ENCODE measurements at regions not wholly inside any gene's neighbourhood (a gene's known extent, or its start where the extent isn't known, plus 50 kb on each side); places are given as distances from the start of the nearest gene placed in this dataset.
A peak's percentile ranks its signal among the peaks of the same experiment; 100 is the strongest.

- H3K36me3 ChIP-seq (ENCODE audit: control insufficient read depth in 2 of 2, extremely low read depth in 1 of 2, insufficient read depth in 2 of 2, low read length in 2 of 2), result no peaks in the 10 kb centered on the region
- no peak overlapping the region for H3K27ac ChIP-seq (ENCODE audit: control insufficient read depth, insufficient read depth, low read length)
- no peak for DNase-seq (ENCODE audit: low read depth, low spot score)
- H3K4me3 ChIP-seq (ENCODE audit: control insufficient read depth in 2 of 3, extremely low read depth in 1 of 3, insufficient read depth in 2 of 3, low read depth in 1 of 3, low read length in 3 of 3), result no peak overlapping the region
- no peak overlapping the region for H3K9ac ChIP-seq (ENCODE audit: control insufficient read depth, extremely low read depth, insufficient read depth, low read length)
- H3K27me3 ChIP-seq (ENCODE audit: control insufficient read depth, extremely low read depth, insufficient read depth, low read length), result no peaks in the 10 kb centered on the region
- no peaks in the 10 kb centered on the region for H4K20me1 ChIP-seq (ENCODE audit: control insufficient read depth, extremely low read depth, insufficient read depth, low read length)
- H3K9me3 ChIP-seq (ENCODE audit: control insufficient read depth, low read depth, low read length), result no peaks in the 10 kb centered on the region
- H3K4me1 ChIP-seq (ENCODE audit: control insufficient read depth, extremely low read depth, insufficient read depth, low read length), result no peaks in the 10 kb centered on the region
- H3K4me2 ChIP-seq (ENCODE audit: control insufficient read depth, extremely low read depth, insufficient read depth, low read depth, low read length), result no peak overlapping the region
- dilution Hi-C loops (cut with MboI; ENCODE audit: extremely low pct_ligation_motif_present, low sequenced_read_pairs), result no loop called here
- no peak overlapping the region for H2AFZ ChIP-seq (ENCODE audit: control insufficient read depth, low read length)
- TF ChIP-seq CTCF (optimal IDR thresholded peaks at IDR 0.05 in 1 of 3, IDR thresholded peaks at IDR 0.05 in 1 of 3, conservative IDR thresholded peaks at IDR 0.05 in 1 of 3; ENCODE audit: extremely low read depth in 1 of 3, insufficient read depth in 2 of 3, low read length in 3 of 3) (no peak), EZH2 (IDR thresholded peaks at IDR 0.05; ENCODE audit: low read length) (no peak)
- H3K79me2 ChIP-seq (ENCODE audit: control insufficient read depth, insufficient read depth, low read length), result no peaks in the 10 kb centered on the region
- no peak for FAIRE-seq
- no peaks in the 10 kb centered on the region for H3K9me1 ChIP-seq (ENCODE audit: control insufficient read depth, extremely low read depth, insufficient read depth, low read length)
These were observed 447.4 kb upstream of the TRIB2 start for GRCh38 chr2:12269041-12269972.

GRCh38 chr2:12270876-12271588, 445.7 kb upstream of the TRIB2 start:
- H3K4me1 ChIP-seq (ENCODE audit: control insufficient read depth, extremely low read depth, insufficient read depth, low read length), result no peaks in the 10 kb centered on the region
- H3K9me1 ChIP-seq (ENCODE audit: control insufficient read depth, extremely low read depth, insufficient read depth, low read length), result no peaks in the 10 kb centered on the region
- H3K79me2 ChIP-seq (ENCODE audit: control insufficient read depth, insufficient read depth, low read length), result no peaks in the 10 kb centered on the region
- H4K20me1 ChIP-seq (ENCODE audit: control insufficient read depth, extremely low read depth, insufficient read depth, low read length), result no peaks in the 10 kb centered on the region
- H2AFZ ChIP-seq (ENCODE audit: control insufficient read depth, low read length), result no peak overlapping the region
- TF ChIP-seq CTCF (optimal IDR thresholded peaks at IDR 0.05 in 1 of 3, IDR thresholded peaks at IDR 0.05 in 1 of 3, conservative IDR thresholded peaks at IDR 0.05 in 1 of 3; ENCODE audit: extremely low read depth in 1 of 3, insufficient read depth in 2 of 3, low read length in 3 of 3) (no peak), EZH2 (IDR thresholded peaks at IDR 0.05; ENCODE audit: low read length) (no peak)
- H3K9ac ChIP-seq (ENCODE audit: control insufficient read depth, extremely low read depth, insufficient read depth, low read length), result no peak overlapping the region
- no peak overlapping the region for H3K4me2 ChIP-seq (ENCODE audit: control insufficient read depth, extremely low read depth, insufficient read depth, low read depth, low read length)
- DNase-seq (ENCODE audit: low read depth, low spot score) (no peak), FAIRE-seq (peak; percentile 43)
- H3K36me3 ChIP-seq (ENCODE audit: control insufficient read depth in 2 of 2, extremely low read depth in 1 of 2, insufficient read depth in 2 of 2, low read length in 2 of 2), result no peaks in the 10 kb centered on the region
- no peak overlapping the region for H3K4me3 ChIP-seq (ENCODE audit: control insufficient read depth in 2 of 3, extremely low read depth in 1 of 3, insufficient read depth in 2 of 3, low read depth in 1 of 3, low read length in 3 of 3)
- dilution Hi-C loops (cut with MboI; ENCODE audit: extremely low pct_ligation_motif_present, low sequenced_read_pairs), result no loop called here
- H3K27me3 ChIP-seq (ENCODE audit: control insufficient read depth, extremely low read depth, insufficient read depth, low read length), result no peaks in the 10 kb centered on the region
- H3K27ac ChIP-seq (ENCODE audit: control insufficient read depth, insufficient read depth, low read length), result no peak overlapping the region
- H3K9me3 ChIP-seq (ENCODE audit: control insufficient read depth, low read depth, low read length), result no peaks in the 10 kb centered on the region
